HCT116 (cell line): ENCODE measurements at regions not wholly inside any gene's neighbourhood (a gene's known extent, or its start where the extent isn't known, plus 50 kb on each side); places are given as distances from the start of the nearest gene placed in this dataset.

ENCODE experiments used
- ATAC-seq: fragments of 200-7000 bp; cut with Tn5 transposase; 2 replicates; pipeline ENCODE4 v1.9.1; 2020; ENCODE audit warnings: mild to moderate bottlenecking, moderate library complexity
- BruUV-seq: library from RNA; stranded (reverse); fragments of 400-500 nt; replicated peaks from 2 replicates; lab custom pipeline; 2021; lab: Mats Ljungman, UMichigan
- CTCF ChIA-PET: fragments of 300-600 bp; sonication (Branson Sonifier 250); formaldehyde crosslinking; loops from one replicate; lab custom pipeline; 2021; ENCODE audit warnings: antibody characterized with exemption; lab: Charles Lee
- POLR2A ChIA-PET: fragments of 300-600, 350-600 bp; sonication (Branson Sonifier 250); formaldehyde crosslinking; loops from one replicate; lab custom pipeline; 2021; ENCODE audit warnings: antibody characterized with exemption; lab: Charles Lee
- RAD21 ChIA-PET, 2 experiments: fragments of 300-600 bp; sonication (Branson Sonifier 250); formaldehyde crosslinking; loops; one replicate each; lab custom pipeline; 2023; ENCODE audit warnings: low total read pairs in 2 of 2; ENCODE audit not compliant: uncharacterized antibody in 2 of 2, unreplicated experiment in 2 of 2, low non-redundant PET in 1 of 2; lab: Charles Lee
- DNase-seq: peaks from one replicate; pipeline ENCODE4 v3.0.0-alpha.2; 2010; ENCODE audit warnings: low read depth, low spot score
- H2AFZ ChIP-seq: fragments of 200-600 bp; shearing (Covaris generic), sonication (generic); 2 replicates; pipeline ENCODE4 v1.6.1; 2017; ENCODE audit warnings: low read depth, mixed run types, mixed read lengths, antibody characterized with exemption, low read length; ENCODE audit not compliant: poor library complexity, severe bottlenecking
- H3K27ac ChIP-seq: 2 replicates; pipeline ENCODE4 v1.5.1; 2012; ENCODE audit warnings: low read depth, low read length
- H3K27me3 ChIP-seq: fragments of 200-600 bp; sonication (generic); 2 replicates; pipeline ENCODE4 v1.6.1; 2016; ENCODE audit warnings: mixed run types, low read length, mixed read lengths; ENCODE audit not compliant: insufficient read depth
- H3K36me3 ChIP-seq, 2 experiments: fragments of 200-500 bp in 1 of 2; fragments of 200-600 bp in 1 of 2; sonication (Bioruptor generic) in 1 of 2; sonication (generic) in 1 of 2; 2 replicates each; pipeline versions ENCODE4 v1.5.1 to v1.6.1; 2014 to 2016; ENCODE audit warnings: low read length in 2 of 2, inconsistent platforms in 1 of 2, mixed read lengths in 1 of 2, mixed run types in 1 of 2; ENCODE audit not compliant: insufficient read depth in 2 of 2, control insufficient read depth in 1 of 2
- H3K4me1 ChIP-seq, 2 experiments: fragments of 200-600 bp in 1 of 2; sonication (generic) in 1 of 2; 2 replicates each; pipeline versions ENCODE4 v1.5.1 to v1.6.1; 2012 to 2017; ENCODE audit warnings: low read length in 2 of 2, inconsistent platforms in 1 of 2, mild to moderate bottlenecking in 1 of 2, mixed read lengths in 1 of 2, mixed run types in 1 of 2, moderate library complexity in 1 of 2; ENCODE audit not compliant: insufficient read depth in 2 of 2, control insufficient read depth in 1 of 2
- H3K4me2 ChIP-seq: fragments of 200-600 bp; sonication (generic); 2 replicates; pipeline ENCODE4 v1.6.1; 2017; ENCODE audit warnings: mixed run types, low read length, mixed read lengths
- H3K4me3 ChIP-seq, 2 experiments: fragments of 200-600 bp in 1 of 2; sonication (generic) in 1 of 2; replicated peaks in 1 of 2; 2 replicates each; pipeline ENCODE4 v1.5.1; 2011 to 2016; ENCODE audit warnings: low read length in 2 of 2, control low read depth in 1 of 2, low read depth in 1 of 2, mild to moderate bottlenecking in 1 of 2, mixed read lengths in 1 of 2, mixed run types in 1 of 2
- H3K79me2 ChIP-seq: fragments of 200-600 bp; sonication (generic); 2 replicates; pipeline ENCODE4 v1.6.1; 2017; ENCODE audit warnings: mild to moderate bottlenecking, mixed run types, low read length, moderate library complexity, mixed read lengths; ENCODE audit not compliant: insufficient read depth
- H3K9ac ChIP-seq: fragments of 200-600 bp; sonication (generic); 2 replicates; pipeline ENCODE4 v1.6.1; 2016; ENCODE audit warnings: low read length, mixed read lengths
- H3K9me2 ChIP-seq: fragments of 200-600 bp; sonication (generic), shearing (Covaris generic); 2 replicates; pipeline ENCODE4 v1.6.1; 2017; ENCODE audit warnings: mixed run types, mild to moderate bottlenecking, moderate library complexity; ENCODE audit not compliant: insufficient read depth
- H3K9me3 ChIP-seq, 2 experiments: fragments of 200-500 bp in 1 of 2; fragments of 200-600 bp in 1 of 2; sonication (Bioruptor generic) in 1 of 2; sonication (generic) in 1 of 2; 2 replicates each; pipeline ENCODE4 v1.6.1; 2014 to 2017; ENCODE audit warnings: low read length in 2 of 2, mixed read lengths in 2 of 2, inconsistent platforms in 1 of 2, low read depth in 1 of 2, mild to moderate bottlenecking in 1 of 2, mixed run types in 1 of 2, moderate library complexity in 1 of 2; ENCODE audit not compliant: control insufficient read depth in 1 of 2, insufficient read depth in 1 of 2
- H4K20me1 ChIP-seq: fragments of 200-600 bp; sonication (generic), shearing (Covaris generic); 2 replicates; pipeline ENCODE4 v1.6.1; 2017; ENCODE audit warnings: mixed run types, mild to moderate bottlenecking, moderate library complexity; ENCODE audit not compliant: insufficient read depth
- CBX3 ChIP-seq: IDR thresholded peaks from 2 replicates; pipeline ENCODE4 v1.6.1; 2012; ENCODE audit warnings: low read depth
- EGR1 ChIP-seq: IDR thresholded peaks from 2 replicates; pipeline ENCODE4 v1.6.1; 2012; ENCODE audit warnings: low read depth
- ELF1 ChIP-seq: IDR thresholded peaks from 2 replicates; pipeline ENCODE4 v1.6.1; 2012; ENCODE audit warnings: low read depth, borderline replicate concordance
- EZH2 ChIP-seq: fragments of 200-600 bp; sonication (generic); IDR thresholded peaks from 2 replicates; pipeline ENCODE4 v1.6.1; 2017; ENCODE audit warnings: antibody characterized with exemption, mixed run types
- EZH2phosphoT487 ChIP-seq: fragments of 200-600 bp; IDR thresholded peaks from 2 replicates; pipeline ENCODE4 v1.6.1; 2018; ENCODE audit warnings: antibody characterized with exemption, borderline replicate concordance
- JUND ChIP-seq: IDR thresholded peaks from 2 replicates; pipeline ENCODE4 v1.6.1; 2012
- MAX ChIP-seq: IDR thresholded peaks from 2 replicates; pipeline ENCODE4 v1.6.1; 2012
- POLR2AphosphoS5 ChIP-seq: IDR thresholded peaks from 2 replicates; pipeline ENCODE4 v1.6.1; 2011; ENCODE audit warnings: mild to moderate bottlenecking, low read depth, low read length, moderate library complexity
- REST ChIP-seq: IDR thresholded peaks from 2 replicates; pipeline ENCODE4 v1.6.1; 2012; ENCODE audit warnings: low read depth
- intact Hi-C: fragments of 100-400 bp; cut with micrococcal nuclease; formaldehyde crosslinking; loops from 2 replicates; pipeline ENCODE4 v1.10.0; 2022
- TF ChIP-seq, protein P1 (sequence below): IDR thresholded peaks from 2 replicates; pipeline ENCODE4 v1.6.1; 2011; ENCODE audit warnings: mild to moderate bottlenecking, low read length, moderate library complexity; ENCODE audit not compliant: insufficient replicate concordance; ENCODE audit errors: extremely low read depth

- Histone ChIP-seq H3K27me3 (no peaks in the 10 kb centered on the region), H3K9me3 (no peaks in the 10 kb centered on the region), H3K27ac (no peak overlapping the region), H3K9me2 (no peaks in the 10 kb centered on the region), H3K4me1 (no peaks in the 10 kb centered on the region), H3K4me3 (no peak overlapping the region), H2AFZ (no peak overlapping the region), H3K36me3 (no peaks in the 10 kb centered on the region), H4K20me1 (no peaks in the 10 kb centered on the region), H3K4me2 (no peak overlapping the region), H3K9ac (no peak overlapping the region), H3K79me2 (no peaks in the 10 kb centered on the region)
- intact Hi-C loops: loop anchor here (2.0 kb wide), 1 partner anchor 20 kb away; no protein-coding TSS in a partner anchor
- TF ChIP-seq REST (no peak), POLR2AphosphoS5 (no peak), EZH2 (no peak), CBX3 (no peak), MAX (no peak), EZH2phosphoT487 (no peak), ELF1 (no peak), EGR1 (no peak), JUND (no peak)
- TF ChIP-seq, protein P1, sequence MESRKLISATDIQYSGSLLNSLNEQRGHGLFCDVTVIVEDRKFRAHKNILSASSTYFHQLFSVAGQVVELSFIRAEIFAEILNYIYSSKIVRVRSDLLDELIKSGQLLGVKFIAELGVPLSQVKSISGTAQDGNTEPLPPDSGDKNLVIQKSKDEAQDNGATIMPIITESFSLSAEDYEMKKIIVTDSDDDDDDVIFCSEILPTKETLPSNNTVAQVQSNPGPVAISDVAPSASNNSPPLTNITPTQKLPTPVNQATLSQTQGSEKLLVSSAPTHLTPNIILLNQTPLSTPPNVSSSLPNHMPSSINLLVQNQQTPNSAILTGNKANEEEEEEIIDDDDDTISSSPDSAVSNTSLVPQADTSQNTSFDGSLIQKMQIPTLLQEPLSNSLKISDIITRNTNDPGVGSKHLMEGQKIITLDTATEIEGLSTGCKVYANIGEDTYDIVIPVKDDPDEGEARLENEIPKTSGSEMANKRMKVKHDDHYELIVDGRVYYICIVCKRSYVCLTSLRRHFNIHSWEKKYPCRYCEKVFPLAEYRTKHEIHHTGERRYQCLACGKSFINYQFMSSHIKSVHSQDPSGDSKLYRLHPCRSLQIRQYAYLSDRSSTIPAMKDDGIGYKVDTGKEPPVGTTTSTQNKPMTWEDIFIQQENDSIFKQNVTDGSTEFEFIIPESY: no peak
- ATAC-seq (no peak), DNase-seq (no peak)
- BruUV-seq: no TSS peak
- RAD21 ChIA-PET: no interaction called here
- CTCF ChIA-PET: interaction anchor here (0.6 kb wide), 1 partner anchor 110 kb away, joined by 3 read pairs; no protein-coding TSS in a partner anchor
- POLR2A ChIA-PET: interaction anchor here (0.8 kb wide), 1 partner anchor 57 kb away, joined by 3 read pairs; no protein-coding TSS in a partner anchor
These were observed 50.9 kb upstream of the BHLHE40 start for GRCh38 chr3:4928277-4928789.
